ENCODE measurements at regions not wholly inside any gene's neighbourhood (a gene's known extent, or its start where the extent isn't known, plus 50 kb on each side); places are given as distances from the start of the nearest gene placed in this dataset.

GRCh38 chr13:74629985-74630384 is 495.8 kb upstream of the KLF12 start:
- H3K9me3 Mint-ChIP-seq: no peaks in the 10 kb centered on the region
- H3K27ac Mint-ChIP-seq: no peak overlapping the region
- H3K4me1 Mint-ChIP-seq: no peaks in the 10 kb centered on the region
- no peaks in the 10 kb centered on the region for H3K36me3 Mint-ChIP-seq
- no peak overlapping the region for H3K4me3 Mint-ChIP-seq
- TF ChIP-seq, protein P1, sequence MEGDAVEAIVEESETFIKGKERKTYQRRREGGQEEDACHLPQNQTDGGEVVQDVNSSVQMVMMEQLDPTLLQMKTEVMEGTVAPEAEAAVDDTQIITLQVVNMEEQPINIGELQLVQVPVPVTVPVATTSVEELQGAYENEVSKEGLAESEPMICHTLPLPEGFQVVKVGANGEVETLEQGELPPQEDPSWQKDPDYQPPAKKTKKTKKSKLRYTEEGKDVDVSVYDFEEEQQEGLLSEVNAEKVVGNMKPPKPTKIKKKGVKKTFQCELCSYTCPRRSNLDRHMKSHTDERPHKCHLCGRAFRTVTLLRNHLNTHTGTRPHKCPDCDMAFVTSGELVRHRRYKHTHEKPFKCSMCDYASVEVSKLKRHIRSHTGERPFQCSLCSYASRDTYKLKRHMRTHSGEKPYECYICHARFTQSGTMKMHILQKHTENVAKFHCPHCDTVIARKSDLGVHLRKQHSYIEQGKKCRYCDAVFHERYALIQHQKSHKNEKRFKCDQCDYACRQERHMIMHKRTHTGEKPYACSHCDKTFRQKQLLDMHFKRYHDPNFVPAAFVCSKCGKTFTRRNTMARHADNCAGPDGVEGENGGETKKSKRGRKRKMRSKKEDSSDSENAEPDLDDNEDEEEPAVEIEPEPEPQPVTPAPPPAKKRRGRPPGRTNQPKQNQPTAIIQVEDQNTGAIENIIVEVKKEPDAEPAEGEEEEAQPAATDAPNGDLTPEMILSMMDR (IDR thresholded peaks at IDR 0.05; ENCODE audit: unreplicated experiment): no peak
- DNase-seq (ENCODE audit: low spot score in 2 of 2, unreplicated experiment in 2 of 2): no peak
- peaks cover 3% of the 10 kb centered on the region for H3K27me3 Mint-ChIP-seq (ENCODE audit: low read depth)

DNA sequence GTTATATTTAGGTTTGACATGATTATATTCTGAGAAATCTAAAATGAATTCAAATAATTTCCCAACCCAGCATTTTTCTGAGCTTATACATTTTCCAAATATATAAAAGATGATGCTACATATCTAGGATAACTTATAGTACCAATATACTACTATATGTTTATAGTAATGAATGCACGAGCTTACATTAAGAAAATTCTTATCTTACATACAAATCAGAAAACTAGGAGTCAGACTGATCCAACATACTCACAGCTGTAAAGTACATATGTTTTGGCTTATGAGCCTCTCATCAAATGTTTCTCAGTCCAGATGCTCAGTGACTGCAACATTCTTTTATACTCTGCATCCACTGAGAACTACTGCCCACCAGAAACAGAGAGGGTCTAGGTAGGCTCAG is 491.3 kb upstream of the KLF12 start:
- DNase-seq (ENCODE audit: low spot score in 2 of 2, unreplicated experiment in 2 of 2): no peak
- H3K27me3 Mint-ChIP-seq (ENCODE audit: low read depth): peaks cover 9% of the 10 kb centered on the region
- TF ChIP-seq, protein P1 (IDR thresholded peaks at IDR 0.05; ENCODE audit: unreplicated experiment): no peak
- no peak overlapping the region for H3K4me3 Mint-ChIP-seq
- peaks cover 4% of the 10 kb centered on the region for H3K9me3 Mint-ChIP-seq
- no peaks in the 10 kb centered on the region for H3K36me3 Mint-ChIP-seq
- no peaks in the 10 kb centered on the region for H3K4me1 Mint-ChIP-seq
- H3K27ac Mint-ChIP-seq: no peak overlapping the region

- TF ChIP-seq, protein P1 (IDR thresholded peaks at IDR 0.05; ENCODE audit: unreplicated experiment): no peak
- no peak overlapping the region for H3K4me3 Mint-ChIP-seq
- H3K9me3 Mint-ChIP-seq: peaks cover 7% of the 10 kb centered on the region
- DNase-seq (ENCODE audit: low spot score in 2 of 2, unreplicated experiment in 2 of 2): no peak
- H3K27me3 Mint-ChIP-seq (ENCODE audit: low read depth): peaks cover 9% of the 10 kb centered on the region
- no peaks in the 10 kb centered on the region for H3K36me3 Mint-ChIP-seq
- H3K27ac Mint-ChIP-seq: no peak overlapping the region
- H3K4me1 Mint-ChIP-seq: no peaks in the 10 kb centered on the region
Observed at GRCh38 chr13:74623761-74624160, 489.6 kb upstream of the KLF12 start.

GRCh38 chr13:74622284-74622683 is 488.1 kb upstream of the KLF12 start:
- Mint-ChIP-seq H3K27ac (no peak overlapping the region), H3K27me3 (ENCODE audit: low read depth) (peaks cover 9% of the 10 kb centered on the region), H3K4me1 (no peaks in the 10 kb centered on the region), H3K36me3 (no peaks in the 10 kb centered on the region), H3K9me3 (peaks cover 17% of the 10 kb centered on the region), H3K4me3 (no peak overlapping the region)
- TF ChIP-seq, protein P1 (IDR thresholded peaks at IDR 0.05; ENCODE audit: unreplicated experiment): no peak
- no peak for DNase-seq (ENCODE audit: low spot score in 2 of 2, unreplicated experiment in 2 of 2)

- Mint-ChIP-seq H3K27ac (no peak overlapping the region), H3K9me3 (peaks cover 25% of the 10 kb centered on the region), H3K27me3 (ENCODE audit: low read depth) (peaks cover 6% of the 10 kb centered on the region), H3K4me1 (no peaks in the 10 kb centered on the region), H3K36me3 (no peaks in the 10 kb centered on the region), H3K4me3 (no peak overlapping the region)
- TF ChIP-seq, protein P1 (IDR thresholded peaks at IDR 0.05; ENCODE audit: unreplicated experiment): no peak
- no peak for DNase-seq (ENCODE audit: low spot score in 2 of 2, unreplicated experiment in 2 of 2)
Observed at GRCh38 chr13:74620711-74621110, 486.5 kb upstream of the KLF12 start.

- no peaks in the 10 kb centered on the region for H3K4me1 Mint-ChIP-seq
- H3K27me3 Mint-ChIP-seq (ENCODE audit: low read depth): peaks cover 6% of the 10 kb centered on the region
- no peak for DNase-seq (ENCODE audit: low spot score in 2 of 2, unreplicated experiment in 2 of 2)
- H3K4me3 Mint-ChIP-seq: no peak overlapping the region
- H3K9me3 Mint-ChIP-seq: peaks cover 25% of the 10 kb centered on the region
- no peaks in the 10 kb centered on the region for H3K36me3 Mint-ChIP-seq
- no peak overlapping the region for H3K27ac Mint-ChIP-seq
- TF ChIP-seq, protein P1 (IDR thresholded peaks at IDR 0.05; ENCODE audit: unreplicated experiment): no peak
Observed at GRCh38 chr13:74620308-74620707, 486.1 kb upstream of the KLF12 start.
